HG03457 (cell line): ENCODE measurements at regions not wholly inside any gene's neighbourhood (a gene's known extent, or its start where the extent isn't known, plus 50 kb on each side); places are given as distances from the start of the nearest gene placed in this dataset.

Source experiments
- ATAC-seq: cut with Tn5 transposase; IDR thresholded peaks from one replicate; pipeline ENCODE4 v1.9.1; 2021; ENCODE audit warnings: moderate number of reproducible peaks; ENCODE audit not compliant: unreplicated experiment

- no peak for ATAC-seq
Measured at GRCh38 chr1:88036345-88037014, 647.6 kb upstream of the PKN2 start.

DNA sequence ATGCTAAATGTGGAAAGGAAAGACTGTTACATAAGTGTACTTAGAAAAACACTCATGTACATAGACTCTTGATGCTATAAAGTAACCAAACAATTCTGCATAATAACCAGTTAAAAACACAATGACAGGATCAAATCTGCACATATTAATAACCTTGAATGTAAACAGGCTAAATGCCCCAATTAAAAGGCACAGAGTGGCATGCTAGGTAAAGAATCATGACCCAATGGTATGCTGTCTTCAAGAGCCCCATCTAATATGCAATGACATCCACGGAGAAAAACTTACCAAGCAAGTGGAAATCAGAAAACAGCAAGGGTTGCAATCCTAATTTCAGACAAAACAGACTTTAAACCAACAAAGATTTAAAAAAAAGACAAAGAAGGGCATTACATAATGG, 644.8 kb upstream of the PKN2 start:
- no peak for ATAC-seq

- ATAC-seq: no peak
Measured at GRCh38 chr1:88043834-88044233, 640.2 kb upstream of the PKN2 start.

DNA sequence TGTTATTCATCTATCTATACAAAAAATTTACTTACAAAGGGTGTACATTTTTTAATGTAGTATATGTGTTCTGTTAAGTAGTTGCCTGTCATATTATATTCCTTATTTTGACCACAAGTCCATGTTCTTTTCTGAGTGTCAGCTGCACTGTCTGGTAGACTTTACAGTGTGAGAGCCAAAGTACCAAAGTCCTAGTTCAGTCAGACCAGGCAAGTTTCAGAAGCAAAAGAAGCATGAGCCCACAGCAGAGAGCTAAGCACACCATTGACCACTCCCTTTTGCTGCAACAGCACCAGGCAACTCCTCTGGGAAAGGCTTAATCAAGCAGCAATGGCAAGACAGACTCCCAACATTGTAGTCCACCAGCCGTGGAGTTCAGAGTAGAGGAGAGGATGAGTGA, 631.9 kb upstream of the PKN2 start:
- no peak for ATAC-seq

DNA sequence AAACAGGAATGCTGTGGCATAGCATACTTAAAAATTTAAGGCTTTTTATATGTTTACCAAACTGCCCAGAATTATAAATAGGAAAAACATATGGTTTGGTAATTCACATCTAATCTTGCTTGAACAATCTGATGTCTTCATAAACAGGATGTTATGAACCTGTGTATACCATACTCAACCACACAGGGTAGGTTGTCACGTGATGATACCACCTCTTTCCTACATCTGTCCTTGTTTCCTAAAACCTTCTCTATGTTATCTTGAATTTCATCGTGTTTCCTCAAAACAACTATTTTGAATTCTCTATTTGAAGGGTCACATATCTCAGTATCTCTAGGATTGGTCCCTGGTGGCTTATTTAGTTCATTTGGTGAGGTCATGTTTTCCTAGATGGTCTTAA, 631.0 kb upstream of the PKN2 start:
- no peak for ATAC-seq

DNA sequence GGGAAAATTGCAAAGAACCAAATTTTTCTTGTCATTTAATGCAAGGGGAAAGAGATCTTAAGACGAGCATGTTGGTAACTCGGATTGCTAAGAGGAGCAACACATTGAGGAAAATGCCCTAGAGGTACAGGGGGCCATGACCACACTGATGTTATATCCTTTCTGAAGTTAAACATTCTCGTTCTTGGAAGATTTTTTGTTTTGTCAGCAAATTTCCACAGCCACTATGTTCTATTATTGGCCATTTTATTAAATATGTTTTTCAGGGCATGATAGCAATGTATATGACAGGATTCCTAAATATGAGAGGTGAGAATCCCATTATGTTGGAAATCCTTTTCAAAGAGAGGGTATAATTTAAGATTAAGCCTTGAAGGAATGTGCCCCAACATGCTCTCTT, 627.2 kb upstream of the PKN2 start:
- ATAC-seq: no peak

GRCh38 chr1:88058205-88058604, 625.9 kb upstream of the PKN2 start:
- ATAC-seq: no peak

GRCh38 chr1:88060112-88060673, 623.9 kb upstream of the PKN2 start:
- ATAC-seq: no peak

DNA sequence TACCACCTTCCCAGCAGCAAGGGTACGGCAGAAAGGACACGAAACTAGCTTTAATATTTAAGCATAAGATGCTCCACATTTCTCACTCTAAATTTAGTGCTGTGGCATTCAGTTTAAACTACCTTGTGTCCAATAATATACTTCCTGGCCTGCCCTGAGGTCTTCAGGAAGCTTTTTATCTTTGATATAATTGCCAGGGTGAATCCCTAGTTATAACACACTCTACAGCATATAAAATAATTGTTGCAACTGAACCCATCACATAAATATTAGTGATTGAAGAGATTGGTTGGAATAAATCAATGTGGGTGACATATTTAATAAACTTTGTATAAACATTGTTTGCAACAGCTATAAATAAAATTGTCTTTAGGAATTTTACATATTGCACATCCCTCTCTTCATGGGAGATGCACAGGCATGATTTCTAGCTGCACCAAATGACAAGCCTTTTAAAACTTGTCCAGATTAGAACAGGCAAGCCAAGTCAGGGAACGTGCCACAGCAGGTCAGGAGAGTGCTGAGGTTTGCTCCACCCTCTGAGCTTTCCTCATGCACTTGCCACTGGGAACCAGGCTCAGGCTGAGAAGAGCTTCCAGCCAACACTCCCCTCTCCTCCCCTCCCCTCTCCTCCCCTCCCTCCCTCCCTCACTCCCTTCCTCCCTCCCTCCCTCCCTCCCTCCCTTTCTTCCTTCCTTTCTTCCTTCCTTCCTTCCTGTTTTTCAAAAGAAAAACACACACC, 623.2 kb upstream of the PKN2 start:
- ATAC-seq: no peak

- ATAC-seq: peak; percentile 79
Measured at GRCh38 chr1:88061492-88062177, 622.4 kb upstream of the PKN2 start.

GRCh38 chr1:88062650-88063153, 621.4 kb upstream of the PKN2 start:
- ATAC-seq: no peak

- ATAC-seq: no peak
Measured at GRCh38 chr1:88063605-88064004, 620.5 kb upstream of the PKN2 start.

DNA sequence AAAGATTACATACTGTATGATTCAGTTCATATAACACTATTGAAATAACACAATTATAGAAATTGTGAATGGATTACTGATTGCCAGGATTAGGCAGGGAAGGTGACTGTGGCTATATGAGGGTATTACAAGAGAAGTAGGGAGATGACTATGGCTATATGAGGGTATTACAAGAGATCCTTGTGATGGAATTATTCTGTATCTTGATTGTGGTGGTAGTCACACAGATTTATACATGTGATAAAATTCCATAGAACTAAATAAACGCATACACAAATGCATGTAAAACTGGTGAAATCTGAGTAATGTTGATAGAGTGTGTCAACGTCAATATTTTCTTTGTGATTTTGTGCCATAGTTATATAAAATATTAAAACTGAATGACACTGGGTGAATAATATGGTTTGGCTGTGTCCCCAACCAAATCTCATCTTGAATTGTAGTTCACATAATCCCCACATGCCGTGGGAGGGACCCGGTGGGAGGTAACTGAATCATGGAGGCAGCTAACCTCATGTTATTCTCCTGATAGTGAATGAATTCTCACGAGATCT, 615.6 kb upstream of the PKN2 start:
- no peak for ATAC-seq

- ATAC-seq: no peak
Measured at GRCh38 chr1:88070956-88071355, 613.1 kb upstream of the PKN2 start.

DNA sequence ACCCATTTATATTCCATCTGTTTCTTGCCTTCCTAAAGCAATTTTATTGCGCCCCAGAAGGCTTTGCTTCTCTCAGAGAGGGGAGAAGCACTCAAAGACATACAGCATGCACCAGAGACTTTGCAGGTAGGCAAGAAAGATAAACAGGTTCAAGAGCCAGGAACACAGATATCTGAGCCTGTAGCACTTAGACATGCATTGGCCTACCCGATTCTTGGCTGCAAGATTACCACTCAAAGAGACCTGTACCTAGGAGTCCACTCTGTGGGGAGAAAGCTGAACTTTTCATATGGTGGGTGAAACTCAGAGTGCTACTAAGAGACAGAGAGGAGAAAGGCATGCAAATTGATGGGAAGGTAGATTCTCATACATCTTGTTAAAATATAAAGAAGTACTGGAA, 609.4 kb upstream of the PKN2 start:
- ATAC-seq: no peak

- no peak for ATAC-seq
Measured at GRCh38 chr1:88075813-88076212, 608.3 kb upstream of the PKN2 start.

DNA sequence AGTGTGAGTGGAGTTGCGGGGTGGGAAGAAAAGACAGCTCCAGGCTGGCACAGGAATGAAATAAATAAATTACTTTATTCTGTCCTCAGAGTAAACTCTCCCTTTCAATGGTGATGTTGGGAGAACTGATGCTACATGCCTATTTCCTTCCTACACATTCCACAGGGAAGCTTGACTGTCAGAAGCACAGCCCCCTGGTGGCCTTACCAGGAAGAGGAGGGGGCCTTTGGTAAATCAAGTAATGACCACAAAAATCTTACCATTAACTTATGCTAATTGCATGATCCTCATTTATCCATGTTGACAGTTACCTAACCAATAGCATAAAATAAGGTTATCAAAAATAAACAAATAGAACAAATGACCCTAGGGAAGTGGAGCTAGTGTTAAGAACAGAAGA, 605.0 kb upstream of the PKN2 start:
- no peak for ATAC-seq

DNA sequence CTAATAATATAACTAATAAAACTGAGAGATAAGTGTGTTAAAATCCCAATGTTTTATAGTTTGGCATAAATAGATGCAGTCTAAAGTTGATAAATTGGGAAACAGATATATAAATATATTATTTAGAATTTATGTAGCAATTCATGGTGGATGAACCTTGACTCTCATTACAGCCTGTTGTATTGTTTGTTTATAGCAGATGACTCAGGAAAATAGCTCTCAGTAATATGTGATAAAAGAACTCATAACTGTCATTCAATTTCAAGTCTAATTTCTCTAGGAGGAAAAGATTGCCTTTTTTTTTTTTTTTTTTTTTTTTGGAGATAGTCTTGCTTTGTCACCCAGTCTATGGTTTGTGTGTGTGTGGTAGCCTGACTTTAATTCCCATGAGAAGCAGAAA, 603.2 kb upstream of the PKN2 start:
- no peak for ATAC-seq

GRCh38 chr1:88088481-88088880, 595.6 kb upstream of the PKN2 start:
- no peak for ATAC-seq

- ATAC-seq: no peak
Measured at GRCh38 chr1:88089961-88090360, 594.1 kb upstream of the PKN2 start.

GRCh38 chr1:88098881-88099280, 585.2 kb upstream of the PKN2 start:
- no peak for ATAC-seq
